ENCODE measurements at regions not wholly inside any gene's neighbourhood (a gene's known extent, or its start where the extent isn't known, plus 50 kb on each side); places are given as distances from the start of the nearest gene placed in this dataset.

GRCh38 chr7:117961235-117961634 is 88.0 kb upstream of the CTTNBP2 start:
- no peak for TF ChIP-seq SUZ12 (IDR thresholded peaks at IDR 0.05; ENCODE audit: extremely low read depth, insufficient read depth, insufficient read length)
- no peak for TF ChIP-seq YY1 (IDR thresholded peaks at IDR 0.05; ENCODE audit: insufficient read depth, insufficient read length)
- no peak for TF ChIP-seq ZNF274 (IDR thresholded peaks at IDR 0.05; ENCODE audit: low read depth, low read length)
